ENCODE measurements at regions not wholly inside any gene's neighbourhood (a gene's known extent, or its start where the extent isn't known, plus 50 kb on each side); places are given as distances from the start of the nearest gene placed in this dataset.

GRCh38 chr4:123558865-123559264 is 162.3 kb downstream of the SPRY1 start:
- TF ChIP-seq EZH2 (optimal IDR thresholded peaks at IDR 0.05; ENCODE audit: low read depth, low read length): no peak
- TF ChIP-seq CTCF (IDR thresholded peaks at IDR 0.05; ENCODE audit: low read length): no peak

Measured in MM.1S (cell line).